ENCODE measurements at regions not wholly inside any gene's neighbourhood (a gene's known extent, or its start where the extent isn't known, plus 50 kb on each side); places are given as distances from the start of the nearest gene placed in this dataset.
A peak's percentile ranks its signal among the peaks of the same experiment; 100 is the strongest.

- FAIRE-seq: no peak
- no peaks in the 10 kb centered on the region for H4K20me1 ChIP-seq (ENCODE audit: control insufficient read depth, extremely low read depth, insufficient read depth, low read length)
- dilution Hi-C loops (cut with MboI; ENCODE audit: extremely low pct_ligation_motif_present, low sequenced_read_pairs): no loop called here
- no peaks in the 10 kb centered on the region for H3K36me3 ChIP-seq (ENCODE audit: control insufficient read depth in 2 of 2, extremely low read depth in 1 of 2, insufficient read depth in 2 of 2, low read length in 2 of 2)
- H3K4me3 ChIP-seq (ENCODE audit: control insufficient read depth in 2 of 3, extremely low read depth in 1 of 3, insufficient read depth in 2 of 3, low read depth in 1 of 3, low read length in 3 of 3): no peak overlapping the region
- H2AFZ ChIP-seq (ENCODE audit: control insufficient read depth, low read length): no peak overlapping the region
- peaks cover 47% of the 10 kb centered on the region for H3K4me1 ChIP-seq (ENCODE audit: control insufficient read depth, extremely low read depth, insufficient read depth, low read length)
- no peak overlapping the region for H3K9ac ChIP-seq (ENCODE audit: control insufficient read depth, extremely low read depth, insufficient read depth, low read length)
- DNase-seq (ENCODE audit: low read depth, low spot score): no peak
- peak overlapping the region; percentile 94 for H3K27ac ChIP-seq (ENCODE audit: control insufficient read depth, insufficient read depth, low read length)
- TF ChIP-seq EZH2 (IDR thresholded peaks at IDR 0.05; ENCODE audit: low read length): no peak
- TF ChIP-seq CTCF (optimal IDR thresholded peaks at IDR 0.05 in 1 of 3, IDR thresholded peaks at IDR 0.05 in 1 of 3, conservative IDR thresholded peaks at IDR 0.05 in 1 of 3; ENCODE audit: extremely low read depth in 1 of 3, insufficient read depth in 2 of 3, low read length in 3 of 3): no peak
- H3K4me2 ChIP-seq (ENCODE audit: control insufficient read depth, extremely low read depth, insufficient read depth, low read depth, low read length): no peak overlapping the region
- H3K27me3 ChIP-seq (ENCODE audit: control insufficient read depth, extremely low read depth, insufficient read depth, low read length): no peaks in the 10 kb centered on the region
- H3K9me3 ChIP-seq (ENCODE audit: control insufficient read depth, low read depth, low read length): no peaks in the 10 kb centered on the region
- H3K79me2 ChIP-seq (ENCODE audit: control insufficient read depth, insufficient read depth, low read length): no peaks in the 10 kb centered on the region
- H3K9me1 ChIP-seq (ENCODE audit: control insufficient read depth, extremely low read depth, insufficient read depth, low read length): no peaks in the 10 kb centered on the region
Measured at GRCh38 chr10:106438386-106438785, 726.1 kb downstream of the SORCS1 start.

GRCh38 chr10:106436123-106436715 is 728.3 kb downstream of the SORCS1 start:
- peaks cover 34% of the 10 kb centered on the region for H3K4me1 ChIP-seq (ENCODE audit: control insufficient read depth, extremely low read depth, insufficient read depth, low read length)
- H3K27ac ChIP-seq (ENCODE audit: control insufficient read depth, insufficient read depth, low read length): peak overlapping the region; percentile 94
- peak overlapping the region; percentile 11 for H3K9ac ChIP-seq (ENCODE audit: control insufficient read depth, extremely low read depth, insufficient read depth, low read length)
- DNase-seq (ENCODE audit: low read depth, low spot score) (no peak), FAIRE-seq (peak; percentile 17)
- dilution Hi-C loops (cut with MboI; ENCODE audit: extremely low pct_ligation_motif_present, low sequenced_read_pairs): no loop called here
- H4K20me1 ChIP-seq (ENCODE audit: control insufficient read depth, extremely low read depth, insufficient read depth, low read length): no peaks in the 10 kb centered on the region
- H3K4me2 ChIP-seq (ENCODE audit: control insufficient read depth, extremely low read depth, insufficient read depth, low read depth, low read length): peak overlapping the region; percentile 9
- no peak overlapping the region for H3K4me3 ChIP-seq (ENCODE audit: control insufficient read depth in 2 of 3, extremely low read depth in 1 of 3, insufficient read depth in 2 of 3, low read depth in 1 of 3, low read length in 3 of 3)
- no peaks in the 10 kb centered on the region for H3K79me2 ChIP-seq (ENCODE audit: control insufficient read depth, insufficient read depth, low read length)
- no peaks in the 10 kb centered on the region for H3K9me3 ChIP-seq (ENCODE audit: control insufficient read depth, low read depth, low read length)
- TF ChIP-seq EZH2 (IDR thresholded peaks at IDR 0.05; ENCODE audit: low read length): no peak
- no peak for TF ChIP-seq CTCF (optimal IDR thresholded peaks at IDR 0.05 in 1 of 3, IDR thresholded peaks at IDR 0.05 in 1 of 3, conservative IDR thresholded peaks at IDR 0.05 in 1 of 3; ENCODE audit: extremely low read depth in 1 of 3, insufficient read depth in 2 of 3, low read length in 3 of 3)
- H2AFZ ChIP-seq (ENCODE audit: control insufficient read depth, low read length): no peak overlapping the region
- no peaks in the 10 kb centered on the region for H3K9me1 ChIP-seq (ENCODE audit: control insufficient read depth, extremely low read depth, insufficient read depth, low read length)
- no peaks in the 10 kb centered on the region for H3K36me3 ChIP-seq (ENCODE audit: control insufficient read depth in 2 of 2, extremely low read depth in 1 of 2, insufficient read depth in 2 of 2, low read length in 2 of 2)
- no peaks in the 10 kb centered on the region for H3K27me3 ChIP-seq (ENCODE audit: control insufficient read depth, extremely low read depth, insufficient read depth, low read length)

All from keratinocyte (primary cell).